Suprapubic skin (tissue), 3 donors: ENCODE measurements at regions not wholly inside any gene's neighbourhood (a gene's known extent, or its start where the extent isn't known, plus 50 kb on each side); places are given as distances from the start of the nearest gene placed in this dataset.

Source experiments
- CTCF ChIP-seq, 2 donors: fragments of 200-600 bp in 1 of 2; fragments of 450-650 bp in 1 of 2; sonication (generic) in 1 of 2; IDR thresholded peaks; one replicate each; pipeline ENCODE4 v1.5.1; 2016 to 2019; ENCODE audit warnings: antibody characterized with exemption in 2 of 2, mild to moderate bottlenecking in 1 of 2, moderate library complexity in 1 of 2
- POLR2AphosphoS5 ChIP-seq, 3 donors: sonication (generic); formaldehyde crosslinking; IDR thresholded peaks; one replicate each; pipeline ENCODE4 v1.6.1; 2017; ENCODE audit warnings: antibody characterized with exemption in 3 of 3

DNA sequence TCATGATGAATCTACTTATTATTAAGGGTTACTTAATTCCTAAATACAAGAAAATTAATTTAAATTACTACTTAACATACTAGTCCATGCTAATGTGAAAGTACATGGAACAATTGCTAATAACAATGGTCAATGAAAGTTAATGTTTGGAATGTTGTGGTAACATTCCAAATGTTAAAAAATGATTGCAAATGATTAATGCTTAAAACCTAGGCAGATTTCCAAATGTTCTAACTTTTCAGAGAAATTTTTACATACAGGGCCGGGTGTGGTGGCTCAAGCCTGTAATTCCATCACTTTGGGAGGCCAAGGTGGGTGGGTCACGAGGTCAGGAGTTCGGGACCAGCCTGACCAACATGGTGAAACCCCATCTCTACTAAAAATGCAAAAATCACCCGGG lies 1851.3 kb upstream of the PCDH7 start:
- TF ChIP-seq CTCF (IDR thresholded peaks at IDR 0.05): no peak
- TF ChIP-seq POLR2AphosphoS5 (IDR thresholded peaks at IDR 0.05): no peak
